Stimulated activated CD8-positive, alpha-beta memory T cell treated with anti-CD3 and anti-CD28 coated beads, Interleukin-12 subunit alpha, Interleukin-12 subunit beta, amount 100 ng/mL, for 4 hours (primary cell): ENCODE measurements at regions not wholly inside any gene's neighbourhood (a gene's known extent, or its start where the extent isn't known, plus 50 kb on each side); places are given as distances from the start of the nearest gene placed in this dataset.

ENCODE experiments used
- DNase-seq: peaks from one replicate; pipeline ENCODE4 v3.0.0-alpha.2; 2020; ENCODE audit warnings: low read depth

DNA sequence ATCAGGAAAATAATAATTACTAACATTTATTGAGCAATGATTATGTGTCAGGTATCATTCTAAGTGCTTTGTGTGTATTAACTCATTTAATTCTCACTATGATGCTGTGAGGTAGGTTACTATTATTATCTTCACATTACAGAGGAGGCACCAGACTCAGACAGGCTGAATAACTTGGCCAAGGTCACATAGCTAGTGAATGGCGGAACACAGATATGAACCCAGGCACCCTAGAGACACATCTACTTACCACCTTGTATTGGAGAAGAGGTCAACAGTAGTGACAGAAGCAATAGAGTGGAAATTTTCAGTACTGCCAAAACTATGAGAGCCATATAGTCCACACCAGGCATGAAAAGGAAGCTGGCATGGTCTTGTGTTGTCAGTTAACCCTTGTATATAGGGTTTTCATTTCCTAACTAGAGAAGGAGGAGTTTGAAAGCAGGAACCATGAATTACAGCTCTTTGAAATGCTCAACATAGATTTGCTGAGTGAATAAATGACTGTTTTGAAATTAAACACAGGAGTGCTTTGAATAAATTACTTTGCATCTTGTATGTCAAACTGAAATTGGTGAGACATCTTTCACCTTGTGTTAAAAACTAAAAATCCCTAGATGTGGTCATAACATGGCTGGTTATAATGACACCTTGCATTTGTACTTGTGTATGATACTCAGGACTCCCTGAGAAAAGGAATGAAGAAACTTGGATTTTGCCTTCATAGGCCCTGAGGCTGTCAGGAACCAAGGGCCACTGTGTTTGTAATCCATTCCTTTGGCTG, 71.8 kb downstream of the RTL9 start:
- no peak for DNase-seq

DNA sequence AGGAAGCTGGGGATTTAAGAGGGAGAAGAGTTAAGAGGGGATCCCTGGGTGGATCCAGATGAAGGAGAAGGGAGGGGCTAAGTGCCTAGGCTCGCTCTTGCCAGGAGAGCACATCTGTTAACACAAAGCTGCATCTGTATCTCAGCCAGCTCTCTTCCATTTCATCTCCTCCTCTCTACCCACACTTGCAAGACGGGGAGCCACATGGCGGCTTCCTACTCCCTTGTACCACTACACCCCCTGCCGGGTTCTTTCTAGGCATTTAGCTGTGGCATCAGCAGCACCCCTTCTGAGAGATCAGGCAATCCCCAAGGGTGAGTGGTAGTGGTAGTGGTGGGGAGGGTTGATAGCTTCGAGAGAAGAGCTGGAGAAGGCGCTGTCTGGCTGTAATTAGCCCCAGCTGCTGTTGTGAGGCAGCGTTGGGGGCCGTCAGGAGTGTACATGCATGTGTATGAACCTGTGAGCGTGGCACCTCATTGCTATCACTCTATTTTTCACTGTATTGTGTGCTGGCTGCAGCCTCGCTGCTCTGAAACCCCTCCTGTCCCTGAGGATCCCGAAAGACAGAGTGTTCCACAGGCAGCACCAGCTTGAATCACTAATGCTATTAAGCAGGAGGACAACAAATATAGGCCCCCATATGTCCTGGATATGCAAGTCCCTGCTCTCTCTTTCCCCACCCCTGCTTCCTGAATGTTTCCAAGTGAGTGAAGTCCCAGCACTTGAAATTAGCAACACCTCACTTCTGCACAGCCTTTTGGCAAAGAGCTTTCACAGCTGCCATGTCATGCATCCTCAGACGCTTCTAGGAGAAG, 73.7 kb downstream of the RTL9 start:
- no peak for DNase-seq

GRCh38 chrX:110432906-110433215, 74.2 kb downstream of the RTL9 start:
- no peak for DNase-seq

GRCh38 chrX:110435196-110435595, 76.5 kb downstream of the RTL9 start:
- no peak for DNase-seq

DNA sequence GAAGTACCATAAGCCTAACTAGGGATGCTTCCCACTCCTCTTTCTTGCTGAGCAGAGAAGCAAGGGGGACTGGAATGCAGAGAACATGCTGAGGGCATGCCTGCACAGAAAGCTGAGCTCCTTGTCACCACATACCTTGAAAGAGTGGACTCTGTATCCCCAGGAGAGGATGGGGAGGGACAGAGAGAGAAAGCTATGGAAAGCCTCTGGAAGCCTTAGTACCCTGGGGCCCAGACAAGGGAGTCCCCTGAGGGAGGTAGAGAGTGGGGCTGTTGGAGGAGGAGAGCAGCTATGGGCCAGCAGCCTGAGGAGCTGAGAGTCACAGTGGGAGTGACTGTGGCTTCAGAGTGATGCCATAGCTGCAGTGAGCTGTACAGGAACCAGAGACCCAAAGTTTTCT, 77.9 kb downstream of the RTL9 start:
- DNase-seq, result no peak

GRCh38 chrX:110437686-110438085, 79.0 kb downstream of the RTL9 start:
- no peak for DNase-seq

DNA sequence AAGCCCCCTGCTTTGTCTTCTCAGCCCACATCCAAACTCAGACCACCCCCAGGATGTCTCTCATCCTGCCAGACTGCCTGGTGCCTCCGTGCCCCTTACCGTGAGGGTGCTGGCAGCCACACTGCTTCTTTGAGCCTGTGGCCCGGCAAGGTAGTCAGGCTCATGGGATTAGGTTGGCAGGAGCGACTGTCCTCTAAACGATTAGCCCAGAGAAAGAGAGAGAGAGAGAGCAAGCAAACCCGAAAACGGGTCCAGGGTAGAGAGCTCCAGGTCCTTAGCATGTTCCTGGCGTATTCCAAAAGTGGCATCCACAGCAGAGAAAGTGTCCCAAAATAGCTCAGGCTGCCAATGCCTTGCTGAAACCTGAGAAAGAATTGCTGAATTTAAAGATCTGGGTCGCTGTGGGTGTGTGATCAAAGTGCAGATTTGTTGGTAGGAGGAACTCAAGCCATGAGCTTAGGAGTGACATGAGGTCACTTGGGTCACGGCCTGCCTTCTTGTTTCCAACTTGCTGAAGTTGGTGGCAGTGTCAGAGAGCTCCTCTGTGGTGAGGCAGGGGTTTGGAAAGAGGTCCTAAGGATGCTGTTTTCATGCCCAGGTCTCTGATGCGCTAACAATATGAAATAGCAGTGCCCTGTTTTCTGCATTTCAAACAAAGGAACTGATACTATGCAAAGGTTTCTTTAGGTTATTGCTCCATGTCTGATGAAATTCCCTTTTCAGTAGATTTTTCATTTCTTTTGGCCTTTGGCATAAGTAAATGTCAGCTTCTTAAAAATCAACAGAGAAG, 81.6 kb downstream of the RTL9 start:
- no peak for DNase-seq

- no peak for DNase-seq
These were observed 84.0 kb downstream of the RTL9 start for GRCh38 chrX:110442635-110443034.

GRCh38 chrX:110444996-110445395, 86.3 kb downstream of the RTL9 start:
- no peak for DNase-seq

GRCh38 chrX:110448459-110448858, 89.8 kb downstream of the RTL9 start:
- DNase-seq, result no peak

- DNase-seq, result no peak
These were observed 90.7 kb downstream of the RTL9 start for GRCh38 chrX:110449312-110449711.

DNA sequence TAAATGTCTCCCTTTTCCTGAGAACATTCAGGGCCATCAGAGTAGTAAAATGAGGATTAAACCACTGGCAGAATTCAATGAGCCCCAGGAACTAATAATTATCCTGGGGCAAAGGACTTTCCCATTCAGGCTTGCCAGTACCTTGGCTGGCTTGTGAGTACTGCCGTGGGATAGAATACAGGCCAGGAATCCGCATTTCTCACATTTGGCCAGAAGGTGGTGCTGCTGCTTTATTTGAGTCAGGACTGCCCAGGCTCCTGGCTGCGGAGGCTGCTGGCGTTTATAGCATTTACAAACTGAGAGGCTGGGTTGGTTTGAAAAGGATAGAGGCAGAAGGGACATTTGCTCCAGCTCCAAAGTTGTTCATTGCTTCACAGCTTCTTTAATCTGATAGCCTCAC, 91.4 kb downstream of the RTL9 start:
- peak; percentile 13 for DNase-seq

- DNase-seq, result no peak
These were observed 95.7 kb downstream of the RTL9 start for GRCh38 chrX:110454336-110454735.

DNA sequence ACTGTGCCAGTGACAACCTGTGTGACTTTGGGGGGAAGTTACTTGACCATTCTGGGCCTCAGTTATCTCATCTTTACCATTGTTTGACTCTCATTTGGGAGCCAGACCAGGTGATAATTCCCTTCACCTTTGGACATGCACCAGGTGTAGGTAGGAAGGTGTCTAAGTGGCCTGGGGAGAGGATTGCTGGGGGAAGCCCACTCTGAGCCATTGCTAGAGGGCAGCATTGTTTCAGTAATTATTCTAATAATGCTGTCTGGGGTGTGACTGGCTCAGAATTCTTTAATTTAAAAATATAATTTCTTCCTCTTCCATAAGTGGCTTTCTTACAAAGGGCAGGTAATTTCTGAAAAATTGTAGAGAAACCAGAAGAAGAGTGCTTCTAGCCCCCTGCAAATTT, 104.3 kb downstream of the RTL9 start:
- no peak for DNase-seq

GRCh38 chrX:110466790-110467189, 108.1 kb downstream of the RTL9 start:
- DNase-seq, result no peak

DNA sequence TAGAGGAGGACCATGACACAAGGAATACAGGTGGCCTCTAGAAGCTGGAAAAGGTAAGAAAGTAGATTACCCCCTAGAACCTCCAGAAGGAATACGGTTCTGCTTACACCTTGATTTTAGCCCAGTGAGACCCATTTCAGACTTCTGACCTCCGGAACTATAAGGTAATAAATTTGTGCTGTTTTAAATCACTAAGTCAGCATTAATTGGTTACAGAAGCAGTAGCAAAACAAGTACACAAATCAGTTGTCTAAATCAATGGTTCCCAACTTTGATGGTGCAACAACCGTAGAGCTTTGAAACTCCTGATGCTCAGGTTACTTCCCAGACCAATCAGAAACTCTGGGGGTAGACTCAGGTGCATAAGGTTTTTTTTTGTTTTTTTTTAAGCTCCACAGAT, 113.6 kb downstream of the RTL9 start:
- no peak for DNase-seq

- no peak for DNase-seq
These were observed 119.1 kb downstream of the RTL9 start for GRCh38 chrX:110477593-110478228.

DNA sequence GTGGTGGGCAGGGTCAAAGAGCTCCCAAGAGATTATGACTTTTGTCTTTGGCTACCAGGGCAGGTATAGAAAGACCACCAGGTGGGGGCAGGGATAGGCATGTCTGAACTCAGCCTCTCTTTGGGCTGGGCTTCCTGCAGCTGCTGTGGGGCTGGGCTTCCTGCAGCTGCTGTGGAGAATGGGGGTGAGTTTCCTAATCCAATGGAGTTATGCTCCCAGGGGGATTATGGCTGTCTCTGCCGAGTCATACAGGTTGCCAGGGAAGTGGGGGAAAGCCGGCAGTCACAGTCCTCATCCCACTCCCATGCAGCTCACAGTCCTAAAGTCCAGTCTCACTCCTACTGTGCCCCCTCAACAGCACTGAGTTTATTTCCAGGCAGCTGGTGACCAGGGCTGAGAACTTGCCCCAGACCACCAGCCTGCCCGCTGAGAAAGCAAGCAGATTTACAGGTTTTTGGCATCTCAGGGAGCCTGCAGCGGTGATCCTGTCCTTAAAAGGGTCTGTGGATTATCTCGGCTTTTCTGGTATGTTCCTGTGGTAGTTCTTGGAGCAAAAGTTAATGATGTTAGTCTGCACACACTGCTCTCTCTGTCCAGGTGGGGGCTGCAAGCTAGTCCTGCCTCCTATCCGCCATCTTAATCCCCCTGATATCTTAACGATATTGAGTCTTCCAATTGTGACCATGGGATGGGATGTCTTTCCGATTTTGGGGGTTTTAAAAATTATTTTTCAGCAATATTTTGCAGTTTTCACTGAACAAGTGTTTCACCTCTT, 133.4 kb downstream of the RTL9 start:
- no peak for DNase-seq

DNA sequence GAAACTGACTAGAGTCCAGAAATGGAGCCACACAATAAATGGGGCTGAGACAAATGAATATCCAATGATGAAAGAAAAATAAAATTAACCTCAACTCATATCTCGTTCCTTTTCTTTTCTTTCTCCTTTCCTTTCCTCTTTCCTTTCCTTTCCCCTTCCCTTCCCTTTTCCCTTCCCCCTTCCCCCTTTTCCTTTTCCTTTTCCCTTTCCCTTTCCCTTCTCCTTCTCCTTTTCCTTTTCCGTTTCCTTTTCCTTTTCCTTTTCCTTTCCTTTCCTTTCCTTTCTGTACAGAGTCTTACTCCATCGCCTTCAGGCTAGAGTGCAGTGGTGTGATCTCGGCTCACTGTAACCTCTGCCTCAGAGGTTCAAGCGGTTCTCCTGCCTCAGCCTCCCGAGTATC, 146.3 kb downstream of the RTL9 start:
- DNase-seq, result no peak

GRCh38 chrX:110509755-110510532, 151.3 kb downstream of the RTL9 start:
- no peak for DNase-seq

GRCh38 chrX:110511238-110511637, 152.6 kb downstream of the RTL9 start:
- no peak for DNase-seq
